ENCODE measurements at regions not wholly inside any gene's neighbourhood (a gene's known extent, or its start where the extent isn't known, plus 50 kb on each side); places are given as distances from the start of the nearest gene placed in this dataset.

- no peaks in the 10 kb centered on the region for H3K9me3 ChIP-seq (ENCODE audit: control insufficient read depth, low read length)
- no peaks in the 10 kb centered on the region for H3K36me3 ChIP-seq (ENCODE audit: control insufficient read depth, insufficient read depth, low read length)
- H3K4me3 ChIP-seq (ENCODE audit: insufficient read depth, low read depth, low read length) = no peak overlapping the region
- no peak overlapping the region for H3K27ac ChIP-seq (ENCODE audit: insufficient read depth, low read depth, low read length, poor library complexity, severe bottlenecking)
- WGBS, 2 experiments = 88% methylated on average over 1 of the region's 2 CpGs; no CpG with 5 or more reads in 1 of the 2 experiments
- no peaks in the 10 kb centered on the region for H3K4me1 ChIP-seq (ENCODE audit: control insufficient read depth, insufficient read depth, low read length)
- H3K27me3 ChIP-seq (ENCODE audit: control insufficient read depth, insufficient read depth, low read length, poor library complexity, severe bottlenecking) = no peaks in the 10 kb centered on the region
These were observed 402.6 kb downstream of the SUCLA2 start for GRCh38 chr13:47598340-47598911.

- Histone ChIP-seq H3K27me3 (ENCODE audit: control insufficient read depth, insufficient read depth, low read length, poor library complexity, severe bottlenecking) (no peaks in the 10 kb centered on the region), H3K27ac (ENCODE audit: insufficient read depth, low read depth, low read length, poor library complexity, severe bottlenecking) (no peak overlapping the region), H3K4me1 (ENCODE audit: control insufficient read depth, insufficient read depth, low read length) (no peaks in the 10 kb centered on the region), H3K9me3 (ENCODE audit: control insufficient read depth, low read length) (no peaks in the 10 kb centered on the region), H3K36me3 (ENCODE audit: control insufficient read depth, insufficient read depth, low read length) (no peaks in the 10 kb centered on the region), H3K4me3 (ENCODE audit: insufficient read depth, low read depth, low read length) (no peak overlapping the region)
These were observed 406.2 kb downstream of the SUCLA2 start for GRCh38 chr13:47594833-47595232.

DNA sequence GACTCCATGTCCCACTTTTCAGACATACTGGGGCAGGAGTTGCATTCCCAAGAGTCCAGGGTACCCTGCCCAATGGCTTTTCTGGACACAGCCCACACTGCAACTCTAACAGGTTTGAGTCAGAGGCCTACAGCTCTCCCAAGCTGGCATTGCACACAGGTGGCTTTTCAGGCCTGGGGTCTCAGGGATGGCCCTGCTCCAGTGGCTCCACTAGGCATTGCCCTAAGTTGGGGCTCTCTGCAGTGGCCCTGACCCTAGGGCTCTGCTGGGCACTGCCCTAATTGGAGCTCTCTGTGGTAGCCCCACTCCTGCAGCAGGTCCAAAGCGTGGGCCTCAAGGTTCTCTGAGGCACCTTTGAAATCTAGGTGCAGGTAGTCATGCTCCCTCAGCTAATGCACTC, 408.8 kb downstream of the SUCLA2 start:
- no peaks in the 10 kb centered on the region for H3K4me1 ChIP-seq (ENCODE audit: control insufficient read depth, insufficient read depth, low read length)
- H3K27ac ChIP-seq (ENCODE audit: insufficient read depth, low read depth, low read length, poor library complexity, severe bottlenecking) = no peak overlapping the region
- no peaks in the 10 kb centered on the region for H3K27me3 ChIP-seq (ENCODE audit: control insufficient read depth, insufficient read depth, low read length, poor library complexity, severe bottlenecking)
- no peak overlapping the region for H3K4me3 ChIP-seq (ENCODE audit: insufficient read depth, low read depth, low read length)
- no peaks in the 10 kb centered on the region for H3K36me3 ChIP-seq (ENCODE audit: control insufficient read depth, insufficient read depth, low read length)
- no peaks in the 10 kb centered on the region for H3K9me3 ChIP-seq (ENCODE audit: control insufficient read depth, low read length)
- WGBS, 2 experiments = 92 to 100% methylated on average over 1 of the region's 1 CpG

GRCh38 chr13:47588676-47589075, 412.4 kb downstream of the SUCLA2 start:
- Histone ChIP-seq H3K9me3 (ENCODE audit: control insufficient read depth, low read length) (no peaks in the 10 kb centered on the region), H3K4me1 (ENCODE audit: control insufficient read depth, insufficient read depth, low read length) (no peaks in the 10 kb centered on the region), H3K27ac (ENCODE audit: insufficient read depth, low read depth, low read length, poor library complexity, severe bottlenecking) (no peak overlapping the region), H3K27me3 (ENCODE audit: control insufficient read depth, insufficient read depth, low read length, poor library complexity, severe bottlenecking) (no peaks in the 10 kb centered on the region), H3K4me3 (ENCODE audit: insufficient read depth, low read depth, low read length) (no peak overlapping the region), H3K36me3 (ENCODE audit: control insufficient read depth, insufficient read depth, low read length) (no peaks in the 10 kb centered on the region)

- Histone ChIP-seq H3K36me3 (ENCODE audit: control insufficient read depth, insufficient read depth, low read length) (no peaks in the 10 kb centered on the region), H3K9me3 (ENCODE audit: control insufficient read depth, low read length) (no peaks in the 10 kb centered on the region), H3K4me3 (ENCODE audit: insufficient read depth, low read depth, low read length) (no peak overlapping the region), H3K27me3 (ENCODE audit: control insufficient read depth, insufficient read depth, low read length, poor library complexity, severe bottlenecking) (no peaks in the 10 kb centered on the region), H3K27ac (ENCODE audit: insufficient read depth, low read depth, low read length, poor library complexity, severe bottlenecking) (no peak overlapping the region), H3K4me1 (ENCODE audit: control insufficient read depth, insufficient read depth, low read length) (no peaks in the 10 kb centered on the region)
- 83 to 86% methylated on average over 2 of the region's 2 CpGs for WGBS, 2 experiments
These were observed 428.7 kb downstream of the SUCLA2 start for GRCh38 chr13:47572375-47572774.

DNA sequence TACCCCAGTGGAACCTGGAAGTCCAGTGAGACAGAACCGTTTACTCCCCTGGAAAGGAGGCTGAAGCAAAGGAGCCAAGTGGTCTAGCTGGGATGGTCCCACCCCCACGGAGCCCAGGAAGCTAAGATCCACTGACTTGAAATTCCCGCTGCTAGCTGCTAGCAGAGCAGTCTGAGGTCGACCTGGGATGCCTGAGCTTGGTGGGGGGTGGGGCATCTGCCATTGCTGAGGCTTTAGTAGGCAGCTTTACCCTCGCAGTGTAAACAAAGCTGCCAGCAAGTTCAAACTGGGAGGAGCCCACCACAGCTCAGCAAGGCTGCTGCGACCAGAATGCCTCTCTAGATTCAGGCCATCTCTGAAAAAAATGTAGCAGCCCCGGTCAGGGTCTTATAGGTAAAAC, 437.0 kb downstream of the SUCLA2 start:
- no peaks in the 10 kb centered on the region for H3K36me3 ChIP-seq (ENCODE audit: control insufficient read depth, insufficient read depth, low read length)
- H3K27me3 ChIP-seq (ENCODE audit: control insufficient read depth, insufficient read depth, low read length, poor library complexity, severe bottlenecking) = no peaks in the 10 kb centered on the region
- no peak overlapping the region for H3K4me3 ChIP-seq (ENCODE audit: insufficient read depth, low read depth, low read length)
- H3K9me3 ChIP-seq (ENCODE audit: control insufficient read depth, low read length) = no peaks in the 10 kb centered on the region
- H3K27ac ChIP-seq (ENCODE audit: insufficient read depth, low read depth, low read length, poor library complexity, severe bottlenecking) = no peak overlapping the region
- peaks cover 5% of the 10 kb centered on the region for H3K4me1 ChIP-seq (ENCODE audit: control insufficient read depth, insufficient read depth, low read length)
- WGBS, 2 experiments = 35 to 38% methylated on average over 7 of the region's 7 CpGs

GRCh38 chr13:47556703-47557102, 444.4 kb downstream of the SUCLA2 start:
- H3K9me3 ChIP-seq (ENCODE audit: control insufficient read depth, low read length) = no peaks in the 10 kb centered on the region
- WGBS, 2 experiments = 95 to 98% methylated on average over 3 of the region's 3 CpGs
- H3K27me3 ChIP-seq (ENCODE audit: control insufficient read depth, insufficient read depth, low read length, poor library complexity, severe bottlenecking) = no peaks in the 10 kb centered on the region
- H3K4me3 ChIP-seq (ENCODE audit: insufficient read depth, low read depth, low read length) = no peak overlapping the region
- H3K4me1 ChIP-seq (ENCODE audit: control insufficient read depth, insufficient read depth, low read length) = peaks cover 3% of the 10 kb centered on the region
- H3K27ac ChIP-seq (ENCODE audit: insufficient read depth, low read depth, low read length, poor library complexity, severe bottlenecking) = no peak overlapping the region
- no peaks in the 10 kb centered on the region for H3K36me3 ChIP-seq (ENCODE audit: control insufficient read depth, insufficient read depth, low read length)

- peaks cover 3% of the 10 kb centered on the region for H3K4me1 ChIP-seq (ENCODE audit: control insufficient read depth, insufficient read depth, low read length)
- H3K27me3 ChIP-seq (ENCODE audit: control insufficient read depth, insufficient read depth, low read length, poor library complexity, severe bottlenecking) = no peaks in the 10 kb centered on the region
- no peak overlapping the region for H3K4me3 ChIP-seq (ENCODE audit: insufficient read depth, low read depth, low read length)
- no peaks in the 10 kb centered on the region for H3K9me3 ChIP-seq (ENCODE audit: control insufficient read depth, low read length)
- no peaks in the 10 kb centered on the region for H3K36me3 ChIP-seq (ENCODE audit: control insufficient read depth, insufficient read depth, low read length)
- 89% methylated on average over 1 of the region's 1 CpG; no CpG with 5 or more reads in 1 of the 2 experiments for WGBS, 2 experiments
- no peak overlapping the region for H3K27ac ChIP-seq (ENCODE audit: insufficient read depth, low read depth, low read length, poor library complexity, severe bottlenecking)
These were observed 445.8 kb downstream of the SUCLA2 start for GRCh38 chr13:47555235-47555634.

GRCh38 chr13:47553329-47553977, 447.6 kb downstream of the SUCLA2 start:
- Histone ChIP-seq H3K27me3 (ENCODE audit: control insufficient read depth, insufficient read depth, low read length, poor library complexity, severe bottlenecking) (no peaks in the 10 kb centered on the region), H3K27ac (ENCODE audit: insufficient read depth, low read depth, low read length, poor library complexity, severe bottlenecking) (no peak overlapping the region), H3K4me1 (ENCODE audit: control insufficient read depth, insufficient read depth, low read length) (peaks cover 3% of the 10 kb centered on the region), H3K36me3 (ENCODE audit: control insufficient read depth, insufficient read depth, low read length) (no peaks in the 10 kb centered on the region), H3K4me3 (ENCODE audit: insufficient read depth, low read depth, low read length) (no peak overlapping the region), H3K9me3 (ENCODE audit: control insufficient read depth, low read length) (no peaks in the 10 kb centered on the region)
- 81 to 83% methylated on average over 7 of the region's 7 CpGs for WGBS, 2 experiments

GRCh38 chr13:47549219-47549752, 451.8 kb downstream of the SUCLA2 start:
- Histone ChIP-seq H3K27ac (ENCODE audit: insufficient read depth, low read depth, low read length, poor library complexity, severe bottlenecking) (no peak overlapping the region), H3K36me3 (ENCODE audit: control insufficient read depth, insufficient read depth, low read length) (no peaks in the 10 kb centered on the region), H3K27me3 (ENCODE audit: control insufficient read depth, insufficient read depth, low read length, poor library complexity, severe bottlenecking) (no peaks in the 10 kb centered on the region), H3K4me1 (ENCODE audit: control insufficient read depth, insufficient read depth, low read length) (peaks cover 3% of the 10 kb centered on the region), H3K9me3 (ENCODE audit: control insufficient read depth, low read length) (no peaks in the 10 kb centered on the region), H3K4me3 (ENCODE audit: insufficient read depth, low read depth, low read length) (no peak overlapping the region)
- WGBS, 2 experiments = 90 to 92% methylated on average over 3 of the region's 3 CpGs
